ENCODE measurements at regions not wholly inside any gene's neighbourhood (a gene's known extent, or its start where the extent isn't known, plus 50 kb on each side); places are given as distances from the start of the nearest gene placed in this dataset.

DNA sequence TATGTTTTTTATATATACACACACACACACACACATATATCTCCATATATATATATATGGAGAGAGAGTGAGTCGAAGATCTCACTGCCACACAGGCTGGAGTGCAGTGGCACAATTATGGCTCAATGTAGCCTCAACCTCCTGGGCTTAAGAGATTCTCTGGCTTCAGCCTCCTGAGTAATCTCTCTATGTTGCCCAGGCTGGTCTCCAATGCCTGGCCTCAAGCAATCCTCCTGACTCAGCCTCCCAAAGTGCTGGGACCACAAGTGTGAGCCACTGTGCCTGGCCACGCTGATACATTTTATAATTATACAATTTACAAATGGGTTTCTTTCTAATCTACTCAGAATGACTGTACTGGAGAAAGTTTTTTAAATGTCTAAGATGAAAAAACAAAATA lies 664.2 kb downstream of the PTPRC start:
- H3K4me3 ChIP-seq (ENCODE audit: low read depth, low read length), result no peak overlapping the region
- TF ChIP-seq, protein P1, sequence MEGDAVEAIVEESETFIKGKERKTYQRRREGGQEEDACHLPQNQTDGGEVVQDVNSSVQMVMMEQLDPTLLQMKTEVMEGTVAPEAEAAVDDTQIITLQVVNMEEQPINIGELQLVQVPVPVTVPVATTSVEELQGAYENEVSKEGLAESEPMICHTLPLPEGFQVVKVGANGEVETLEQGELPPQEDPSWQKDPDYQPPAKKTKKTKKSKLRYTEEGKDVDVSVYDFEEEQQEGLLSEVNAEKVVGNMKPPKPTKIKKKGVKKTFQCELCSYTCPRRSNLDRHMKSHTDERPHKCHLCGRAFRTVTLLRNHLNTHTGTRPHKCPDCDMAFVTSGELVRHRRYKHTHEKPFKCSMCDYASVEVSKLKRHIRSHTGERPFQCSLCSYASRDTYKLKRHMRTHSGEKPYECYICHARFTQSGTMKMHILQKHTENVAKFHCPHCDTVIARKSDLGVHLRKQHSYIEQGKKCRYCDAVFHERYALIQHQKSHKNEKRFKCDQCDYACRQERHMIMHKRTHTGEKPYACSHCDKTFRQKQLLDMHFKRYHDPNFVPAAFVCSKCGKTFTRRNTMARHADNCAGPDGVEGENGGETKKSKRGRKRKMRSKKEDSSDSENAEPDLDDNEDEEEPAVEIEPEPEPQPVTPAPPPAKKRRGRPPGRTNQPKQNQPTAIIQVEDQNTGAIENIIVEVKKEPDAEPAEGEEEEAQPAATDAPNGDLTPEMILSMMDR (IDR thresholded peaks at IDR 0.05; ENCODE audit: low read depth, low read length), result no peak

DNA sequence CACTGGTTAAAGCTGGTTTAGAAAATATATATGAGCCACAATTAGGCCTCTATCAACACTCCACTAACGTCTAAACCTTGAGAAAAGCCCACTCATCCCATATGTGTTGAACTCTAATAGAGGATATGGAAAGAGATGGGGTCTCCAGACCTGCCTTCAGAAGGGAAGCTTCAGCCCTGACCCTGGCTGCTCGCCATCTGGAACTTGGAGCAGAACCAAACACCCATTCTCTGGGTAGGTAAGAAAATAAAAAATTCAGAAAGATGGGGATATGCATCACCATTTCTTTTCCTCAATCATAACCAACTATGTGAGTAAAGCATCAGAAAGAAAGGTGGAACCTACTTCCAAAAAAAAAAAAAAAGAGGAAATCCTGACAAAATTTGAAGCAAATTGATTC lies 666.2 kb downstream of the PTPRC start:
- TF ChIP-seq, protein P1 (IDR thresholded peaks at IDR 0.05; ENCODE audit: low read depth, low read length), result no peak
- H3K4me3 ChIP-seq (ENCODE audit: low read depth, low read length), result no peak overlapping the region

DNA sequence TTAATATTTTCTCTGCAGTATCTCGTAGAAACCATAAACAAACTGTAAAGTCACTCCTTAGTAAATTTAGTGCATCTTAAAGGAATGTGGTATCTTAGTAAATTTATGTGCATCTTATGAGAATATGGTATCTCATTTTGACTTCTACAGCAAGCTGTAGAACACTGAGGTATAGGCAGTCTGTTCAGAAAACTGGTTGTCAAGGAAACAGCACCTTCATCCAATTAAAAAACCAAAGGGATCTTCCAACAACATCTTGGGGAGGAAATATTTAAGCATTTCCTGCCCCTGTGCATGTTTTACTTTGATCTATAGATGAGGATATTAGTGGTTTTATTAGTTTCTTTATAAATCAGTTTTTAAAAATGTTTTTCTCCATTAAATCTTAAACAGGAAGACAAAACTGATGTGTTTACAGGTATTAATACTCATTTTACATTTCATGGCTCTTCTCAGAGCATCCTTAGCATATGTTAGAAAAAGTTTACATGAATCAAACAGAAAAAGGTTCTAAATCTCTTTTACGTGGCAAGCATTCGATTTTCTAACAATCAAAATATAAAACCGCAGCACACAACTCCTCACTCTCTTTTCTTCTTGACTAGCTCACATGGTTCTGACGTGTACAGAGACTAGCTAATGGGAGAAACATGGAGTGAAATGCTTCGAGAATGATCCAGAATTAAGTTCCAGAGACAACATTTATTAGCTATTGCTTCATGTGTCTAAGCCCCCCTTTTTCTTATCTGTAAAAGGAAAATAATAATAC lies 668.8 kb downstream of the PTPRC start:
- TF ChIP-seq, protein P1 (IDR thresholded peaks at IDR 0.05; ENCODE audit: low read depth, low read length), result no peak
- no peak overlapping the region for H3K4me3 ChIP-seq (ENCODE audit: low read depth, low read length)

DNA sequence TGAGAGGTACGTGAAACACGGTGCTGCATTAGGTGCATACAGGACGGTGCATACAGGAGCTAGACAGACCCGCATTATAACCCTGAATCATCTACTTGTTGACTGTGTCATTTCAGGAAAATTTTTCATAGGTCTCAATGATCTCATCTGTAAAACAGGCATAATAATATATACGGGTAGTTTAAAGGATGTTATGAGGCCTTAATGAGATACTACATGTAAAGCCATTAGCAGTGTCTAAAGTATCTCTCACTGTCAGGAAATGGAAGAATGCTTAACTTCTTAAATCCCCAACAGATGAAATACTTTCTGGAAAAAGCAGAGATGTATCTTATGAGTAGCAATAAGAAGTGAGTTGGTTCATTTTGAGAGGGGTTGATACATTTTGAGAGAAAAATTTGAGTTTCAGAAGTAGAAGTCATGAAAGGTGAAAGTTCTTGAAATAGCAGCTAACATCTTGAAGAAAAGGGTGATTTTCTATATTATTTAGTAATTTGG lies 669.6 kb downstream of the PTPRC start:
- no peak overlapping the region for H3K4me3 ChIP-seq (ENCODE audit: low read depth, low read length)
- TF ChIP-seq, protein P1 (IDR thresholded peaks at IDR 0.05; ENCODE audit: low read depth, low read length), result no peak

DNA sequence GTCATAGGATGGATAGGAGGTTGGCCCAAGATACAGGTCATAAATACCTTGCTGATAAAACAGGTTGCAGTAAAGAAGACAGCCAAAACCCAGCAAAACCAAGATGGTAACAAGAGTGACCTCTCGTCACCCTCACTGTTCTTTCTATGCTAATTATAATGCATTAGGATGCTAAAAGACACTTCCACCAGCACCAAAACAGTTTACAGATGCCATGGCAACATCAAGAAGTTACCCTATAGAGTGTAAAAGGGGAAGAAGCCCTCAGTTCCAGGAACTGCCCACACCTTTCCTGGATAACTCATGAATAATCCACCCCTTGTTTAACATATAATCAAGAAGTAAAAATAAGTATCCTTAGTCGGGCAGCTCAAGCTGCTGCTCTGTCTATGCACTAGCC lies 671.9 kb downstream of the PTPRC start:
- TF ChIP-seq, protein P1 (IDR thresholded peaks at IDR 0.05; ENCODE audit: low read depth, low read length), result no peak
- no peak overlapping the region for H3K4me3 ChIP-seq (ENCODE audit: low read depth, low read length)

DNA sequence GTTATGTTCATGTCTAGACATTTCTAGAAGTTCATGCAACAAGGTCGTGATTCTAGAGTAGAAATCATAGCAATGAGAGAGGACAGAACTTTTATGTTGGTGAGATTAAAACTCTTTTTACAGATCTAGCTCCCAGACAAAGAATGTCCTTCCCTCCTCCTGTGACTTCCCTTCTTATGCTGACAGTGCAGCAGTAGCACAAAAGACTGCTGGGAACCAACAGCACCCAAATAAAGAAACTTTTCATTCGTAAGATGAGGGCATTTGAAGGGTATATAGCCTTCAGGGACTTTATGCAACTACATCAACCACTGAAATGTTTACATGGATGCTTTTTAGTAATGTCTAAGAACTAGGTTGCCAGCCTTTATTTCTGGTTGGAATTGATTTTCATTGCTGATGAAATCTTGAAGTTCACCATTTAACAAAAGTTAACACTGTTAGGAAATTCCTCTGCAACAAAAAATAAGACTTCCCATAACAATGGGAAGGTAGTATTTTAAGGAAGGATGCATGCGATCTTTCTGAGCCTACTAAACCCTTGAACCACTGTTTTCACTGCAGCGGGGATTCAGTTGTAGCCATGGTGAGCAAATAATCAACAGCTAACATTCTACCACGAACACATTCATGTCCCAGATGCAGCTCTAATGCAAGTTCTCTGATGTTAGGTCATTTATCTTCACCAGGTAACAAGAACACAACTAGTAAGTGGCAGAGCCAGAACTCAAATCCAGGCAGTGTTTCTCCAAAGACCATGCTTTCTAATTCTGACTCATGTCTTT lies 672.8 kb downstream of the PTPRC start:
- TF ChIP-seq, protein P1 (IDR thresholded peaks at IDR 0.05; ENCODE audit: low read depth, low read length), result no peak
- H3K4me3 ChIP-seq (ENCODE audit: low read depth, low read length), result no peak overlapping the region

DNA sequence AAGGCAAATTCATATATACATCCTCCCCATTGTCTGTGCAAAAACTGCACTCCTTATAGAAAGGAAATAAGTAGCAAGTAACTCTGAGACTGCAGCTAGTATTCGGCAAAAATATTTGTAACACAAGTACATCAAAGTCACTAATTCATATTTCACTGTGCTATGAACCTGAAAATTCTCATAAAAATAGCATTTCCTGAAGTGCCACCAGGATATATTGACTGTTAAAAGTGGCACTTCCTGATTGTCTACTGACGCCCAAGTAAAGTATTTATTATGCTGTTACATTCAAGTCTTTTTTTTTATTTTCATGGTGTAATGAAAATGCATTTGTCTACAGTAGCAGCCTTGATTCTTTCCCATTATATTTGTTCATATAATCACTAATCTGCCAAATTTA lies 673.8 kb downstream of the PTPRC start:
- no peak overlapping the region for H3K4me3 ChIP-seq (ENCODE audit: low read depth, low read length)
- TF ChIP-seq, protein P1 (IDR thresholded peaks at IDR 0.05; ENCODE audit: low read depth, low read length), result no peak
